Left lung (tissue), 4 donors: ENCODE measurements at regions not wholly inside any gene's neighbourhood (a gene's known extent, or its start where the extent isn't known, plus 50 kb on each side); places are given as distances from the start of the nearest gene placed in this dataset.

Experiments used
- ATAC-seq: fragments of 200-7000 bp; cut with Tn5 transposase; one replicate; pipeline ENCODE4 v1.9.1; 2020; ENCODE audit warnings: moderate library complexity
- DNase-seq, 4 donors: peaks; one replicate each; pipeline ENCODE4 v3.0.0-alpha.2; 2013 to 2020
- H3K27ac ChIP-seq, 2 donors: fragments of 200-600 bp; sonication (generic) in 1 of 2; one replicate each; pipeline versions ENCODE4 v1.5.0 to v1.8.0; 2020 to 2021
- H3K27me3 ChIP-seq, 2 donors: fragments of 200-600 bp; sonication (generic) in 1 of 2; one replicate each; pipeline versions ENCODE4 v1.5.0 to v1.8.0; 2020 to 2021
- H3K36me3 ChIP-seq, 2 donors: fragments of 200-600 bp; sonication (generic) in 1 of 2; one replicate each; pipeline versions ENCODE4 v1.5.0 to v1.8.0; 2020 to 2021
- H3K4me1 ChIP-seq, 2 donors: fragments of 200-600 bp; one replicate each; pipeline ENCODE4 v1.8.0; 2021
- H3K4me3 ChIP-seq, 2 donors: fragments of 200-600 bp; sonication (generic) in 1 of 2; one replicate each; pipeline versions ENCODE4 v1.5.0 to v1.8.0; 2020 to 2021; ENCODE audit warnings: mild to moderate bottlenecking in 1 of 2
- H3K9me3 ChIP-seq, 2 donors: fragments of 200-600 bp; sonication (generic) in 1 of 2; one replicate each; pipeline versions ENCODE4 v1.5.0 to v1.8.0; 2020 to 2021
- CTCF ChIP-seq, 2 donors: fragments of 200-600 bp; sonication (generic) in 1 of 2; IDR thresholded peaks; one replicate each; pipeline versions ENCODE4 v1.5.0 to v1.8.0; 2021; ENCODE audit warnings: antibody characterized with exemption in 2 of 2
- intact Hi-C, 2 donors: fragments of 100-400 bp; cut with DNase I; formaldehyde crosslinking; loops; one replicate each; pipeline versions ENCODE4 v1.11.2 to v1.14.2; 2022
- donor health status: DM: no; HTN: yes; CAD: no.
- donor health status: DM: no; HTN: no; CAD: no.

- H3K4me1 ChIP-seq, result no peaks in the 10 kb centered on the region
- DNase-seq (no peak), ATAC-seq (no peak)
- TF ChIP-seq CTCF (IDR thresholded peaks at IDR 0.05), result no peak
- intact Hi-C loops, result no loop called here
- no peaks in the 10 kb centered on the region for H3K36me3 ChIP-seq
- no peaks in the 10 kb centered on the region for H3K9me3 ChIP-seq
- no peak overlapping the region for H3K4me3 ChIP-seq
- H3K27me3 ChIP-seq, result no peaks in the 10 kb centered on the region
- H3K27ac ChIP-seq, result no peak overlapping the region
Observed at GRCh38 chr9:17062497-17062896, 72.3 kb upstream of the CNTLN start.

GRCh38 chr9:17060450-17060849 lies 74.4 kb upstream of the CNTLN start:
- H3K4me3 ChIP-seq, result no peak overlapping the region
- no peak for TF ChIP-seq CTCF (IDR thresholded peaks at IDR 0.05)
- no peak for DNase-seq
- H3K36me3 ChIP-seq, result no peaks in the 10 kb centered on the region
- no peak overlapping the region for H3K27ac ChIP-seq
- H3K4me1 ChIP-seq, result no peaks in the 10 kb centered on the region
- no peaks in the 10 kb centered on the region for H3K27me3 ChIP-seq
- intact Hi-C loops, result no loop called here
- no peaks in the 10 kb centered on the region for H3K9me3 ChIP-seq
- no peak for ATAC-seq

- no peak for TF ChIP-seq CTCF (IDR thresholded peaks at IDR 0.05)
- Histone ChIP-seq H3K36me3 (no peaks in the 10 kb centered on the region), H3K27me3 (no peaks in the 10 kb centered on the region), H3K4me1 (no peaks in the 10 kb centered on the region), H3K4me3 (no peak overlapping the region), H3K9me3 (no peaks in the 10 kb centered on the region), H3K27ac (no peak overlapping the region)
- intact Hi-C loops, result no loop called here
- no peak for ATAC-seq
- DNase-seq, result no peak
Observed at GRCh38 chr9:17059465-17059864, 75.4 kb upstream of the CNTLN start.

- Histone ChIP-seq H3K27me3 (no peaks in the 10 kb centered on the region), H3K4me3 (no peak overlapping the region), H3K36me3 (no peaks in the 10 kb centered on the region), H3K27ac (no peak overlapping the region), H3K4me1 (no peaks in the 10 kb centered on the region), H3K9me3 (no peaks in the 10 kb centered on the region)
- DNase-seq, result no peak
- intact Hi-C loops, result no loop called here
- no peak for ATAC-seq
- TF ChIP-seq CTCF (IDR thresholded peaks at IDR 0.05), result no peak
Observed at GRCh38 chr9:17057729-17058128, 77.1 kb upstream of the CNTLN start.

- Histone ChIP-seq H3K27me3 (no peaks in the 10 kb centered on the region), H3K4me3 (no peak overlapping the region), H3K36me3 (no peaks in the 10 kb centered on the region), H3K27ac (no peak overlapping the region), H3K4me1 (no peaks in the 10 kb centered on the region), H3K9me3 (no peaks in the 10 kb centered on the region)
- DNase-seq, result no peak
- TF ChIP-seq CTCF (IDR thresholded peaks at IDR 0.05), result no peak
- intact Hi-C loops, result no loop called here
- no peak for ATAC-seq
Observed at GRCh38 chr9:17052626-17053025, 82.2 kb upstream of the CNTLN start.
